Stimulated activated CD4-positive, alpha-beta T cell treated with anti-CD3 and anti-CD28 coated beads, Interleukin-2, amount 100 ng/mL, for 48 hours (primary cell): ENCODE measurements at regions not wholly inside any gene's neighbourhood (a gene's known extent, or its start where the extent isn't known, plus 50 kb on each side); places are given as distances from the start of the nearest gene placed in this dataset.

ENCODE experiments used
- DNase-seq, 2 donors: peaks; one replicate each; pipeline ENCODE4 v3.0.0-alpha.2; 2020

DNA sequence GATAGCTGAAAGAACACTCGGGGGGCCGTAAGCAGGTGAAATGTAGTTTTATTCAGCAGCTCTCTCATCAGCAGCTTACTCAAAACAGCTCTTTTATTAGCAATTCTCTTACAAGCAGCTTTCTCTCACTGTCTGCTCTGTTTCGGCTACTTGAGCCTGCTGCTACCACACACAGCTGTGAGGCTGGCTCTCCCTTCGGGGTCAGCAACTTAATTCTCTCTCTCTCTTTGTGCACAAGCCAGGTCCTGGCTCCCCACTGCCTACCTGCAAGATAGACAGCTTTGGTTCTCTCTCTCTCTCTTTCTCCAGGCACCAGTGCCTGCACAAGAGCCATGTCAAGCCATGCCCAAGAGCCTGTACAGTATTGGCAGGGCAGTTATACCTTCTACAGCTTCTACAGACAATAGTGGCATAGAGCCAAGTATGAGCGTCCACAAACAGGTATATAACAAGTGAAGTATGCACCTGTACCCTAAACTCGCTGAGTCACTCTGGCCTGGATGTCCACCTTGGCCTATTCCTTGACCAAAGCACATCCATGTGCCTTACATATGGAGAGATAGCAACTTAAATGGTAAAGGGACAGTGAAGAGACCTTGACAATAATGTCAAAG is 110.8 kb downstream of the MTNR1B start:
- DNase-seq, result no peak

DNA sequence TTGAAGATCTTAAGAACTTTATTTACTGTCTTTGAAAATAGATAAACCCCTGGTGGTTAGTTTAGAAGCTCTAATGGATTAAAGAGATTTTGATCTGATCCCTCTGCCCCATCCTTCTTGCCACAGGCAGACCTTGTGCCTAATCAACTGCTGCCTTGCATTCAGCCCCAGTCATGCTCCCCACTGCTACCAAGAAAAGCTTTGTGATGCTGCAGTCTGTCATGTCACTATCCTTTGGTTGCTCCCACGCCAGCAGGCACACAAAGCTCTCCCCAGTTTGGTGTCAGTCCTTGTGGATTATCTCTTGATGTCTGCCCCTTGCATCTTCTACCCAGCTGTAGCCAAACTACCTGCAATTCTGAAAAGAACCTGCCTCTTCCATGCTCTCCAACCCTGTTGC is 112.2 kb downstream of the MTNR1B start:
- DNase-seq, result no peak

DNA sequence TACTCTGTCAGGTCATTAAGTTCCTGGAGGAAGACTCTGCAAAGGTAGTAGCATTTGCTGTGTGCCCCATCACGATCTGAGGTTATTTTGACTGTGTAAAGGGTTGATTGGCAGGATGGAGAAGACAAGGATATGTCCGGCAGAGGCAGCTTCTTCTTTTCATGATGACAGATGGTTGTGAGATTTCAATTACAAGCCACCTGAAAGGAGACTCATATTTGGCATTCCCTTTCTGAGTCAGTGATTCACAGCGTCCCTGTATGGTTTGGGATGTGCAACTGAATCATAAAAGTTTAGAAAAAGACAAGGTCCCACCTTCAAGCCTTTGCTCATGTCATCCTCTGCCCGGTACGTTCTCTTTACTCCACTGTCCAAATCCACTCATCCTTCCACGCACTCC is 113.4 kb downstream of the MTNR1B start:
- no peak for DNase-seq

DNA sequence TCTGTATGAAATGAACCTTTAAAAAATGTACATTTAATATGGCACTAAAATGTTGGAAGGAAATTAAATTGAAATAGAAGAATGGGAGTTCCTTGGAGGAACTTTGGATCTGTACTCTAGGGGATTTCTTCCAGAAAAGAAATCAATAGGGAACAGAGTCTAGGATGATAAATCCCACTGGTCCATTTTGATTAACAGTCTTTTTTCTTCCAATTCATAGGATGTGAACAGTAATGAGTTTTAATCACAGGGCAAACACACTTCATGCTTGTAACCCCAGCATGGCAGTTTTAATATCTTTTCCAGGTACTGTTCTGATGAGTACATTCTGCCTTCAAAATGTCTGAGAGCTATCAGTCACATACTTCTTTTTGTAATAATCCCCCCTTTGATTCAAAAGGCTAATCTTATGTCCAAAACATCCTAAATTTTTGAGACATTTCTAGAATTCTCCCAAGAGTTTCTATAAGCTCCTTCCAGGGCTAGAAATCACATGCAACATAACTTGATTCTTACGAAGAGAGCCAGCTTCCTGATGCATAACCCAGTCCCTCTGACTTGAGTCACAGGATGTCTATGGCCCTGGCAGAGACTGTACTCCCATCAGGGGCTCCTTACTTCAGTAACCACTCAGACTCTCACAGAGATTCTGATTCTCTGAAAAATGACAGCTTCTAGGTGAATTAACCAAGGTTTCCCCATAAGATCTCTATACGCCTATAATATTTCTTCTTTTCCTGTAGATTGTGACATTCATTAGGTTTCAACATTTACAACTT is 112.9 kb downstream of the SLC36A4 start:
- no peak for DNase-seq

DNA sequence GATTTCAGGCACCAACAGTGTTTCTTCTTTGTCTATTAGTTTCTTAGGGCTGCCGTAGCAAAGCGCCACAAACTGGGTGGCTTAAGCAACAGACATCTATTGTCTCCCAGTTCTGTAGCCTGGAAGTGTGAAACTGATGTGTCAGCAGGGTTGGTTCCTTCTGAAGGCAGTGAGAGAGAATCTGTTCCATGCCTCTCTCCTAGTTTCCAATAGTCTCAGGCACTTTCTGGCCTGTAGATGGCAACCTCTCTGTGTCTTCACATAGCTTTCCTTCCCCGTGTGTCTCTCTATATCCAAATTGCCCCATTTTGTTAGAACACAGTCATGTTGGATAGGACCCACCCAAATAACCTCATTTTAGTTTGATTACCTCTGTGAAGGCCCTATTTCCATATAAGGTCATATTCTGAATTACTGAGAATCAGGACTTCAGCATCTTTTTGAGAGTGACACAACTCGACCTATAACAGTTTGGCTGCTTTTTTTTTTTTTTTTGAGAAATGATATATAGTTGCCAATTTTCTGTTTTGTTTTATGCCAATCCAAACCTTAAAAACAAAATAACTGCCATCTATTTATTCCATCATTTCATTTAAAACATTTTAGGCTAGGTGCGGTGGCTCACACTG is 108.2 kb downstream of the SLC36A4 start:
- no peak for DNase-seq
